WTC11 (cell line): ENCODE measurements at regions not wholly inside any gene's neighbourhood (a gene's known extent, or its start where the extent isn't known, plus 50 kb on each side); places are given as distances from the start of the nearest gene placed in this dataset.

Experiments
- ATAC-seq: fragments of 200-7000 bp; cut with Tn5 transposase; 2 replicates; pipeline ENCODE4 v1.10.0; 2021; ENCODE audit warnings: mild to moderate bottlenecking, moderate library complexity
- CTCF ChIA-PET: fragments of 300-600 bp; sonication (Branson Sonifier 250); formaldehyde crosslinking; loops from one replicate; lab custom pipeline; 2021; ENCODE audit warnings: antibody characterized with exemption; lab: Charles Lee
- POLR2A ChIA-PET: fragments of 350-600 bp; sonication (Branson Sonifier 250); formaldehyde crosslinking; loops from one replicate; lab custom pipeline; 2021; ENCODE audit warnings: antibody characterized with exemption; lab: Charles Lee
- DNase-seq: peaks from one replicate; pipeline ENCODE4 v3.0.0; 2021; ENCODE audit warnings: low spot score
- H3K27ac Mint-ChIP-seq: 2 replicates; pipeline ENCODE4 v1.8.0; 2021; ENCODE audit warnings: mixed read lengths
- H3K27me3 Mint-ChIP-seq: 2 replicates; pipeline ENCODE4 v1.8.0; 2021; ENCODE audit warnings: low read depth, mild to moderate bottlenecking, moderate library complexity, mixed read lengths
- H3K36me3 Mint-ChIP-seq: 2 replicates; pipeline ENCODE4 v1.8.0; 2021; ENCODE audit warnings: mixed read lengths
- H3K4me1 Mint-ChIP-seq: 2 replicates; pipeline ENCODE4 v1.8.0; 2022; ENCODE audit warnings: mixed read lengths
- H3K4me3 Mint-ChIP-seq: 2 replicates; pipeline ENCODE4 v1.8.0; 2021; ENCODE audit warnings: mild to moderate bottlenecking, moderate library complexity, mixed read lengths
- H3K9me3 Mint-ChIP-seq: 2 replicates; pipeline ENCODE4 v1.8.0; 2021; ENCODE audit warnings: mixed read lengths
- ATF1 ChIP-seq: sonication (generic); formaldehyde crosslinking; IDR thresholded peaks from 2 replicates; pipeline ENCODE4 v1.8.1; 2023; ENCODE audit warnings: mild to moderate bottlenecking, moderate library complexity, missing genetic modification reagents
- CBFB ChIP-seq: sonication (generic); formaldehyde crosslinking; IDR thresholded peaks from 2 replicates; pipeline ENCODE4 v1.8.1; 2022; ENCODE audit warnings: mild to moderate bottlenecking, low read depth, missing genetic modification reagents
- PRRX2 ChIP-seq: fragments of 250-450 bp; sonication (Bioruptor Pico); IDR thresholded peaks from 2 replicates; pipeline ENCODE4 v1.8.0; 2021; ENCODE audit warnings: mild to moderate bottlenecking
- SP1 ChIP-seq: sonication (generic); formaldehyde crosslinking; conservative IDR thresholded peaks from 2 replicates; pipeline ENCODE4 v1.8.1; 2022; ENCODE audit warnings: missing genetic modification reagents
- ZNF396 ChIP-seq: fragments of 250-450 bp; sonication (Bioruptor Pico); IDR thresholded peaks from 2 replicates; pipeline ENCODE4 v1.8.0; 2021; ENCODE audit warnings: mild to moderate bottlenecking, moderate library complexity, borderline replicate concordance
- ZNF416 ChIP-seq: fragments of 250-450 bp; sonication (Bioruptor Pico); IDR thresholded peaks from 2 replicates; pipeline ENCODE4 v1.9.0; 2021; ENCODE audit warnings: mild to moderate bottlenecking, inconsistent platforms
- TF ChIP-seq, protein P1 (sequence below): sonication (generic); formaldehyde crosslinking; conservative IDR thresholded peaks from 2 replicates; pipeline ENCODE4 v1.8.1; 2022; ENCODE audit warnings: mild to moderate bottlenecking, missing genetic modification reagents
- TF ChIP-seq, protein P2 (sequence below): sonication (generic); formaldehyde crosslinking; IDR thresholded peaks from 2 replicates; pipeline ENCODE4 v1.8.1; 2023; ENCODE audit warnings: mild to moderate bottlenecking, missing genetic modification reagents, moderate library complexity
- TF ChIP-seq, protein P3 (sequence below): sonication (generic); formaldehyde crosslinking; IDR thresholded peaks from 2 replicates; pipeline ENCODE4 v1.8.0; 2023; ENCODE audit warnings: mild to moderate bottlenecking, missing genetic modification reagents
- TF ChIP-seq, protein P4 (sequence below): fragments of 250-450 bp; sonication (Bioruptor Pico); IDR thresholded peaks from 2 replicates; pipeline ENCODE4 v1.9.0; 2021; ENCODE audit warnings: mild to moderate bottlenecking
- TF ChIP-seq, protein P5 (sequence below): fragments of 250-450 bp; sonication (Bioruptor Pico); IDR thresholded peaks from 2 replicates; pipeline ENCODE4 v1.9.0; 2021; ENCODE audit warnings: moderate library complexity, mild to moderate bottlenecking, inconsistent platforms, borderline replicate concordance
- TF ChIP-seq, protein P6 (sequence below): sonication (generic); formaldehyde crosslinking; IDR thresholded peaks from 2 replicates; pipeline ENCODE4 v1.8.0; 2022; ENCODE audit warnings: mild to moderate bottlenecking, missing genetic modification reagents
- TF ChIP-seq, protein P7 (sequence below): fragments of 250-450 bp; sonication (Bioruptor Pico); IDR thresholded peaks from 2 replicates; pipeline ENCODE4 v1.9.0; 2021; ENCODE audit warnings: mild to moderate bottlenecking, borderline replicate concordance

DNA sequence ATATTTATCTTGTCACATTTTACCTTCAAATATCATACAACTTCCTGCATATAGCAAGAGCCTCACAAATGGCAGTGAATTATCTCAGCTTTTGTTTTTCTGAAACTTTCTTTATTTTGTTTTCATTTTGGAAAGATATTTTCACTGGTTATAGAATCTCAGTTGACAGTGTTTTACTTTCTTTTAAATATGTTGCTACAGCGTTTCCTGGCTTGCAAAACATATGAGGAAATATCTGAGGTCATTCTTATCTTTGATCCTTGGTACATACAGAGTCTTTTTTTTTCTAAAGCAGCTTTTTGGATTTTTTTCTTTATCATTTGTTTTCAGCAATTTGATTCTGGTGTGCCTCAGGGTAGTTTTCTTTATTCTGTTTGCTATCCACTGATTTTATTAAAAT, 77.6 kb upstream of the CEP78 start:
- Mint-ChIP-seq H3K4me1 (no peaks in the 10 kb centered on the region), H3K36me3 (peaks cover 2% of the 10 kb centered on the region; the same call in 1 of the 2 replicates), H3K27ac (no peak overlapping the region)
- TF ChIP-seq, protein P1, sequence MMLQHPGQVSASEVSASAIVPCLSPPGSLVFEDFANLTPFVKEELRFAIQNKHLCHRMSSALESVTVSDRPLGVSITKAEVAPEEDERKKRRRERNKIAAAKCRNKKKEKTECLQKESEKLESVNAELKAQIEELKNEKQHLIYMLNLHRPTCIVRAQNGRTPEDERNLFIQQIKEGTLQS (CRISPR knock-in tag) = no peak
- no peak for TF ChIP-seq SP1 (CRISPR knock-in tag)
- TF ChIP-seq, protein P2, sequence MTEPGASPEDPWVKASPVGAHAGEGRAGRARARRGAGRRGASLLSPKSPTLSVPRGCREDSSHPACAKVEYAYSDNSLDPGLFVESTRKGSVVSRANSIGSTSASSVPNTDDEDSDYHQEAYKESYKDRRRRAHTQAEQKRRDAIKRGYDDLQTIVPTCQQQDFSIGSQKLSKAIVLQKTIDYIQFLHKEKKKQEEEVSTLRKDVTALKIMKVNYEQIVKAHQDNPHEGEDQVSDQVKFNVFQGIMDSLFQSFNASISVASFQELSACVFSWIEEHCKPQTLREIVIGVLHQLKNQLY = no peak
- TF ChIP-seq, protein P3, sequence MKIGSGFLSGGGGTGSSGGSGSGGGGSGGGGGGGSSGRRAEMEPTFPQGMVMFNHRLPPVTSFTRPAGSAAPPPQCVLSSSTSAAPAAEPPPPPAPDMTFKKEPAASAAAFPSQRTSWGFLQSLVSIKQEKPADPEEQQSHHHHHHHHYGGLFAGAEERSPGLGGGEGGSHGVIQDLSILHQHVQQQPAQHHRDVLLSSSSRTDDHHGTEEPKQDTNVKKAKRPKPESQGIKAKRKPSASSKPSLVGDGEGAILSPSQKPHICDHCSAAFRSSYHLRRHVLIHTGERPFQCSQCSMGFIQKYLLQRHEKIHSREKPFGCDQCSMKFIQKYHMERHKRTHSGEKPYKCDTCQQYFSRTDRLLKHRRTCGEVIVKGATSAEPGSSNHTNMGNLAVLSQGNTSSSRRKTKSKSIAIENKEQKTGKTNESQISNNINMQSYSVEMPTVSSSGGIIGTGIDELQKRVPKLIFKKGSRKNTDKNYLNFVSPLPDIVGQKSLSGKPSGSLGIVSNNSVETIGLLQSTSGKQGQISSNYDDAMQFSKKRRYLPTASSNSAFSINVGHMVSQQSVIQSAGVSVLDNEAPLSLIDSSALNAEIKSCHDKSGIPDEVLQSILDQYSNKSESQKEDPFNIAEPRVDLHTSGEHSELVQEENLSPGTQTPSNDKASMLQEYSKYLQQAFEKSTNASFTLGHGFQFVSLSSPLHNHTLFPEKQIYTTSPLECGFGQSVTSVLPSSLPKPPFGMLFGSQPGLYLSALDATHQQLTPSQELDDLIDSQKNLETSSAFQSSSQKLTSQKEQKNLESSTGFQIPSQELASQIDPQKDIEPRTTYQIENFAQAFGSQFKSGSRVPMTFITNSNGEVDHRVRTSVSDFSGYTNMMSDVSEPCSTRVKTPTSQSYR (CRISPR knock-in tag) = no peak
- TF ChIP-seq, protein P4, sequence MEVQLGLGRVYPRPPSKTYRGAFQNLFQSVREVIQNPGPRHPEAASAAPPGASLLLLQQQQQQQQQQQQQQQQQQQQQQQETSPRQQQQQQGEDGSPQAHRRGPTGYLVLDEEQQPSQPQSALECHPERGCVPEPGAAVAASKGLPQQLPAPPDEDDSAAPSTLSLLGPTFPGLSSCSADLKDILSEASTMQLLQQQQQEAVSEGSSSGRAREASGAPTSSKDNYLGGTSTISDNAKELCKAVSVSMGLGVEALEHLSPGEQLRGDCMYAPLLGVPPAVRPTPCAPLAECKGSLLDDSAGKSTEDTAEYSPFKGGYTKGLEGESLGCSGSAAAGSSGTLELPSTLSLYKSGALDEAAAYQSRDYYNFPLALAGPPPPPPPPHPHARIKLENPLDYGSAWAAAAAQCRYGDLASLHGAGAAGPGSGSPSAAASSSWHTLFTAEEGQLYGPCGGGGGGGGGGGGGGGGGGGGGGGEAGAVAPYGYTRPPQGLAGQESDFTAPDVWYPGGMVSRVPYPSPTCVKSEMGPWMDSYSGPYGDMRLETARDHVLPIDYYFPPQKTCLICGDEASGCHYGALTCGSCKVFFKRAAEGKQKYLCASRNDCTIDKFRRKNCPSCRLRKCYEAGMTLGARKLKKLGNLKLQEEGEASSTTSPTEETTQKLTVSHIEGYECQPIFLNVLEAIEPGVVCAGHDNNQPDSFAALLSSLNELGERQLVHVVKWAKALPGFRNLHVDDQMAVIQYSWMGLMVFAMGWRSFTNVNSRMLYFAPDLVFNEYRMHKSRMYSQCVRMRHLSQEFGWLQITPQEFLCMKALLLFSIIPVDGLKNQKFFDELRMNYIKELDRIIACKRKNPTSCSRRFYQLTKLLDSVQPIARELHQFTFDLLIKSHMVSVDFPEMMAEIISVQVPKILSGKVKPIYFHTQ = no peak
- TF ChIP-seq, protein P5, sequence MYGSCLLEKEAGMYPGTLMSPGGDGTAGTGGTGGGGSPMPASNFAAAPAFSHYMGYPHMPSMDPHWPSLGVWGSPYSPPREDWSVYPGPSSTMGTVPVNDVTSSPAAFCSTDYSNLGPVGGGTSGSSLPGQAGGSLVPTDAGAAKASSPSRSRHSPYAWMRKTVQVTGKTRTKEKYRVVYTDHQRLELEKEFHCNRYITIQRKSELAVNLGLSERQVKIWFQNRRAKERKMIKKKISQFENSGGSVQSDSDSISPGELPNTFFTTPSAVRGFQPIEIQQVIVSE = no peak
- TF ChIP-seq ATF1 (CRISPR knock-in tag) = no peak
- TF ChIP-seq PRRX2 (CRISPR knock-in tag) = no peak
- no peak for TF ChIP-seq CBFB (CRISPR knock-in tag)
- TF ChIP-seq, protein P6, sequence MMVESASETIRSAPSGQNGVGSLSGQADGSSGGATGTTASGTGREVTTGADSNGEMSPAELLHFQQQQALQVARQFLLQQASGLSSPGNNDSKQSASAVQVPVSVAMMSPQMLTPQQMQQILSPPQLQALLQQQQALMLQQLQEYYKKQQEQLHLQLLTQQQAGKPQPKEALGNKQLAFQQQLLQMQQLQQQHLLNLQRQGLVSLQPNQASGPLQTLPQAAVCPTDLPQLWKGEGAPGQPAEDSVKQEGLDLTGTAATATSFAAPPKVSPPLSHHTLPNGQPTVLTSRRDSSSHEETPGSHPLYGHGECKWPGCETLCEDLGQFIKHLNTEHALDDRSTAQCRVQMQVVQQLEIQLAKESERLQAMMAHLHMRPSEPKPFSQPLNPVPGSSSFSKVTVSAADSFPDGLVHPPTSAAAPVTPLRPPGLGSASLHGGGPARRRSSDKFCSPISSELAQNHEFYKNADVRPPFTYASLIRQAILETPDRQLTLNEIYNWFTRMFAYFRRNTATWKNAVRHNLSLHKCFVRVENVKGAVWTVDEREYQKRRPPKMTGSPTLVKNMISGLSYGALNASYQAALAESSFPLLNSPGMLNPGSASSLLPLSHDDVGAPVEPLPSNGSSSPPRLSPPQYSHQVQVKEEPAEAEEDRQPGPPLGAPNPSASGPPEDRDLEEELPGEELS = no peak
- TF ChIP-seq, protein P7, sequence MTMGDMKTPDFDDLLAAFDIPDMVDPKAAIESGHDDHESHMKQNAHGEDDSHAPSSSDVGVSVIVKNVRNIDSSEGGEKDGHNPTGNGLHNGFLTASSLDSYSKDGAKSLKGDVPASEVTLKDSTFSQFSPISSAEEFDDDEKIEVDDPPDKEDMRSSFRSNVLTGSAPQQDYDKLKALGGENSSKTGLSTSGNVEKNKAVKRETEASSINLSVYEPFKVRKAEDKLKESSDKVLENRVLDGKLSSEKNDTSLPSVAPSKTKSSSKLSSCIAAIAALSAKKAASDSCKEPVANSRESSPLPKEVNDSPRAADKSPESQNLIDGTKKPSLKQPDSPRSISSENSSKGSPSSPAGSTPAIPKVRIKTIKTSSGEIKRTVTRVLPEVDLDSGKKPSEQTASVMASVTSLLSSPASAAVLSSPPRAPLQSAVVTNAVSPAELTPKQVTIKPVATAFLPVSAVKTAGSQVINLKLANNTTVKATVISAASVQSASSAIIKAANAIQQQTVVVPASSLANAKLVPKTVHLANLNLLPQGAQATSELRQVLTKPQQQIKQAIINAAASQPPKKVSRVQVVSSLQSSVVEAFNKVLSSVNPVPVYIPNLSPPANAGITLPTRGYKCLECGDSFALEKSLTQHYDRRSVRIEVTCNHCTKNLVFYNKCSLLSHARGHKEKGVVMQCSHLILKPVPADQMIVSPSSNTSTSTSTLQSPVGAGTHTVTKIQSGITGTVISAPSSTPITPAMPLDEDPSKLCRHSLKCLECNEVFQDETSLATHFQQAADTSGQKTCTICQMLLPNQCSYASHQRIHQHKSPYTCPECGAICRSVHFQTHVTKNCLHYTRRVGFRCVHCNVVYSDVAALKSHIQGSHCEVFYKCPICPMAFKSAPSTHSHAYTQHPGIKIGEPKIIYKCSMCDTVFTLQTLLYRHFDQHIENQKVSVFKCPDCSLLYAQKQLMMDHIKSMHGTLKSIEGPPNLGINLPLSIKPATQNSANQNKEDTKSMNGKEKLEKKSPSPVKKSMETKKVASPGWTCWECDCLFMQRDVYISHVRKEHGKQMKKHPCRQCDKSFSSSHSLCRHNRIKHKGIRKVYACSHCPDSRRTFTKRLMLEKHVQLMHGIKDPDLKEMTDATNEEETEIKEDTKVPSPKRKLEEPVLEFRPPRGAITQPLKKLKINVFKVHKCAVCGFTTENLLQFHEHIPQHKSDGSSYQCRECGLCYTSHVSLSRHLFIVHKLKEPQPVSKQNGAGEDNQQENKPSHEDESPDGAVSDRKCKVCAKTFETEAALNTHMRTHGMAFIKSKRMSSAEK (CRISPR knock-in tag) = no peak
- no peak for TF ChIP-seq ZNF416 (CRISPR knock-in tag)
- TF ChIP-seq ZNF396 (CRISPR knock-in tag) = no peak
- TF ChIP-seq, all 79 proteins: peak for 0
- ChIA-PET CTCF (no interaction called here), POLR2A (no interaction called here)
- ATAC-seq (no peak), DNase-seq (no peak)
- peaks cover 6% of the 10 kb centered on the region for H3K27me3 Mint-ChIP-seq
- no peak overlapping the region for H3K4me3 Mint-ChIP-seq
- peaks cover 15% of the 10 kb centered on the region for H3K9me3 Mint-ChIP-seq
